Kidney (tissue), 13 donors: ENCODE measurements at regions not wholly inside any gene's neighbourhood (a gene's known extent, or its start where the extent isn't known, plus 50 kb on each side); places are given as distances from the start of the nearest gene placed in this dataset.

Source experiments
- DNase-seq, 5 donors: peaks; one replicate each; pipeline ENCODE4 v3.0.0-alpha.2; 2013 to 2020
- FAIRE-seq: peaks from 2 replicates; lab custom pipeline; 2012; peaks lifted over from hg19 to GRCh38; lab: Jason Lieb, UNC
- H3K27ac ChIP-seq, 2 donors: one replicate each; pipeline ENCODE4 v1.7.0; 2013; ENCODE audit warnings: low read depth in 2 of 2, low read length in 2 of 2, inconsistent platforms in 1 of 2
- H3K27me3 ChIP-seq: one replicate; pipeline ENCODE4 v1.7.1; 2013; ENCODE audit warnings: low read length, inconsistent platforms; ENCODE audit not compliant: control insufficient read depth, insufficient read depth
- H3K36me3 ChIP-seq, 3 donors: one replicate each; pipeline versions ENCODE4 v1.7.0 to v1.7.1; 2013; ENCODE audit warnings: low read length in 3 of 3, control low read depth in 1 of 3, inconsistent platforms in 1 of 3; ENCODE audit not compliant: insufficient read depth in 3 of 3, control insufficient read depth in 2 of 3
- H3K4me1 ChIP-seq, 3 donors: one replicate each; pipeline versions ENCODE4 v1.7.0 to v1.7.1; 2013; ENCODE audit warnings: low read length in 3 of 3, inconsistent platforms in 1 of 3, low read depth in 1 of 3; ENCODE audit not compliant: control insufficient read depth in 2 of 3, insufficient read depth in 2 of 3
- H3K4me3 ChIP-seq, 3 donors: one replicate each; pipeline versions ENCODE4 v1.7.0 to v1.8.1; 2013; ENCODE audit warnings: low read length in 3 of 3, control low read depth in 1 of 3, inconsistent platforms in 1 of 3
- H3K9ac ChIP-seq, 3 donors: one replicate each; pipeline versions ENCODE4 v1.7.0 to v1.7.1; 2013; ENCODE audit warnings: low read length in 3 of 3, control low read depth in 1 of 3, inconsistent platforms in 1 of 3
- H3K9me3 ChIP-seq, 3 donors: one replicate each; pipeline versions ENCODE4 v1.7.0 to v1.7.1; 2013; ENCODE audit warnings: low read length in 3 of 3, control low read depth in 1 of 3, inconsistent platforms in 1 of 3; ENCODE audit not compliant: control insufficient read depth in 2 of 3, insufficient read depth in 1 of 3
- CTCF ChIP-seq: IDR thresholded peaks from 3 replicates; pipeline ENCODE4 v1.5.1; 2012; ENCODE audit warnings: mild to moderate bottlenecking, moderate library complexity, borderline replicate concordance; ENCODE audit not compliant: insufficient read depth; ENCODE audit errors: extremely low read depth
- intact Hi-C: fragments of 100-400 bp; cut with DNase I; formaldehyde crosslinking; loops from one replicate; pipeline ENCODE4 v1.11.1; 2022
- donor health status: control.
- donor health status: control.
- donor health status: control.
- donor health status: control.
- donor health status: control.
- donor health status: DM: yes; HTN: yes; CAD: no.
- donor health status: Normal renal cell carcinoma (clear cell type).

GRCh38 chrX:113726466-113726865 is 857.4 kb upstream of the HTR2C start:
- no peak overlapping the region for H3K4me3 ChIP-seq
- no peaks in the 10 kb centered on the region for H3K9me3 ChIP-seq
- no peaks in the 10 kb centered on the region for H3K36me3 ChIP-seq
- no peak for TF ChIP-seq CTCF
- no peak overlapping the region for H3K9ac ChIP-seq
- no peak overlapping the region for H3K27ac ChIP-seq
- intact Hi-C loops: no loop called here
- no peak for FAIRE-seq
- no peak for DNase-seq
- no peaks in the 10 kb centered on the region for H3K4me1 ChIP-seq
- peaks cover 2% of the 10 kb centered on the region for H3K27me3 ChIP-seq

- Histone ChIP-seq H3K4me3 (no peak overlapping the region), H3K4me1 (no peaks in the 10 kb centered on the region), H3K36me3 (no peaks in the 10 kb centered on the region), H3K27me3 (peaks cover 2% of the 10 kb centered on the region), H3K27ac (no peak overlapping the region), H3K9me3 (no peaks in the 10 kb centered on the region), H3K9ac (no peak overlapping the region)
- DNase-seq (no peak), FAIRE-seq (no peak)
- no peak for TF ChIP-seq CTCF
- intact Hi-C loops: no loop called here
These were observed 857.9 kb upstream of the HTR2C start for GRCh38 chrX:113726009-113726408.

- DNase-seq (no peak), FAIRE-seq (no peak)
- Histone ChIP-seq H3K27ac (no peak overlapping the region), H3K36me3 (no peaks in the 10 kb centered on the region), H3K27me3 (no peaks in the 10 kb centered on the region), H3K4me1 (no peaks in the 10 kb centered on the region), H3K9me3 (no peaks in the 10 kb centered on the region), H3K9ac (no peak overlapping the region), H3K4me3 (no peak overlapping the region)
- no peak for TF ChIP-seq CTCF
- intact Hi-C loops: no loop called here
These were observed 859.3 kb upstream of the AMOT start for GRCh38 chrX:113699939-113700338.

- Histone ChIP-seq H3K27me3 (no peaks in the 10 kb centered on the region), H3K36me3 (no peaks in the 10 kb centered on the region), H3K4me3 (no peak overlapping the region), H3K9me3 (no peaks in the 10 kb centered on the region), H3K27ac (no peak overlapping the region), H3K4me1 (no peaks in the 10 kb centered on the region), H3K9ac (no peak overlapping the region)
- DNase-seq (no peak), FAIRE-seq (no peak)
- TF ChIP-seq CTCF: no peak
- intact Hi-C loops: no loop called here
These were observed 834.6 kb upstream of the AMOT start for GRCh38 chrX:113675278-113675677.
